Activated CD4-positive, alpha-beta T cell treated with anti-CD3 and anti-CD28 coated beads, Interleukin-2, Interleukin-6, amounts not matched to agents 100 ng/mL and 50 ng/mL, durations not matched to agents 16 hours and 8 hours (primary cell): ENCODE measurements at regions not wholly inside any gene's neighbourhood (a gene's known extent, or its start where the extent isn't known, plus 50 kb on each side); places are given as distances from the start of the nearest gene placed in this dataset.

Source experiments
- DNase-seq: peaks from one replicate; pipeline ENCODE4 v3.0.0-alpha.2; 2020

DNA sequence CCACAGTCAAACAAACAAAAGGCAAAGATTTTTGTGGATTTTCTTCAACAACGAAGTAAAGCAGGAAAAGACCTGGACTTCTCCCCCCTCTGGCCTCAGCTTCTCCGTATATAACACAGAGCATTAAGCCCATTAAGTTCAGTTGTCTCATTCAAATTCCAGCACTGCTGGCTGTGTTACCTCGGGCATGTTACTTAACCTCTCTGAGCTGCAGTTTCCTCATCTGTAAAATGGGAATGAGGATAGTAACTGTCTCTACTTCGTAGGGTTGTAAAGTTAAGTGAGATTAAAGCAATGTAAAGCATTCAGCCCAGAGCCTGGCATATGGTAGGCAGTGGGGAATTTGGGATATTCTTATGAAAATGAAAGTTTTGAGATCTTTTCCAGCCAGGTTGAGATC is 92.7 kb upstream of the SMIM23 start:
- DNase-seq = no peak

GRCh38 chr5:171693412-171693811 is 92.2 kb upstream of the SMIM23 start:
- no peak for DNase-seq

GRCh38 chr5:171695804-171696203 is 89.8 kb upstream of the SMIM23 start:
- DNase-seq = no peak

- DNase-seq = no peak
Observed at GRCh38 chr5:171697221-171698102, 88.2 kb upstream of the SMIM23 start.

DNA sequence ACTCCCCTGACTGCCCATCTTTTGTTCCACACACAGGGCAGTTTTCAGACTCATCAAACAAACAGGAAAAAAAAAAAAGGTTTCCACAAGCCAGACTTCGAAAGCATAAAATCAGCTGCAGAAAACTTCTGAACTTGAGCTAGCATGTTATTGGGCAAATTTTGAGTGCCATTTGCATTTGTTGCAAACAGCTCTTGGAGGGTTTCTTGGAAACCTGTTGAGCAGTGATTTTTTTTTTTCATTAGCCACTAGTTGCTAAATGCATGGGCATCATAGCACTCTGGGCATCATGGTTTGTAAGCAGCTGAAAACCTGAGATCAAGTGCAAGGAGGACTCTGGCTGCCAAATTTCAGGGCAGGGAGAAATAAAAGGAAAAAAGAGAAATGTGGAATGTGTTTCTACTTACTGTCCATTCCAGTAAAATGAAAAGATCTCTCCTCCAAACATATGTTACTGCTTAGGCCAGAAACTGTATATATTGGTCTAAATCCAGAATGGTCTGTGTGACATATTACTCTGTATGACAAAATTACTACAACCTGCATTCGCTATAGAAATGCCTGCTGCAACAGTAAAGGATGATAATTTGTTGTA is 85.2 kb upstream of the SMIM23 start:
- no peak for DNase-seq

DNA sequence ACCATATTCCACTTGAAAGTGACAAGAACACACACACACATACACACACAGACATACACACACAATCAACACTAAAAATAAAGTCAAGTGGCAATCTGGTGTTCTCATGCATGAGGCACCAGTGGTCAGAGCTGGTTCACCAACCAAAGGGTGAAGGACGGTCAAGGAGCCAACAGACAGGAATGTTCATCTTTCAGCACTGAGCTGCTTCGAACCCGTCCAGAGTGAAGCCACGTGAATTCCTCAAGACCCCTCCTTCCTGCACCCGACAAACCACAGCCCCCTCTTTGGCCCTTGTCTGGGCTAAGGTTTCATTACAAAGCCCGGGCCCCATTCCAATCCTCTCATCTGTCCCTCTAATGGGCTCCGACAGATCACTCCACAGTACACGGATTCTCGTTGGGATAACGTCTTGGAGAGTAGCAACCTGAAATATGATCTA is 84.5 kb upstream of the SMIM23 start:
- no peak for DNase-seq

- DNase-seq = no peak
Observed at GRCh38 chr5:171702135-171702770, 83.4 kb upstream of the SMIM23 start.

DNA sequence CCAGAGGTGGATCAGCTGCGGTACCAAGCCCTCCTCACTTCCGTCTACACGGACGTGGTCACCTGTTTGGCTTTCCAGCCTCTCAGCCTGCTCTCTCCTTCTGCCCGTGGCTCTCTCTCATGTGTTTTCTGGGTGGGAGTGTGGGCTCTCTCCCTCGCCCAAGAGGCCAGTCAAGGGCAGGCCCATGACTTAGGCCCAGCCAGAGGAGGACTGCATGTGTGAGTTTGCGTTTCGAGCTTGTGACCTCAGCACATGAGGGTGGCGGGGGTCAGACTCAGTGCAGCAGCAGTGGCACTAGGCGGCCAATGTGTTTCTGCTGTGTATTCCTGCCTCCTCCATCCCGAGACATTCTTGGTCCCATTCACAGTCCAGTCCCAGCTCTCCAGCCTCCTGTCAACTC is 82.5 kb upstream of the SMIM23 start:
- no peak for DNase-seq

GRCh38 chr5:171705036-171705435 is 80.6 kb upstream of the SMIM23 start:
- DNase-seq = no peak

- DNase-seq = no peak
Observed at GRCh38 chr5:171705830-171706468, 79.7 kb upstream of the SMIM23 start.

DNA sequence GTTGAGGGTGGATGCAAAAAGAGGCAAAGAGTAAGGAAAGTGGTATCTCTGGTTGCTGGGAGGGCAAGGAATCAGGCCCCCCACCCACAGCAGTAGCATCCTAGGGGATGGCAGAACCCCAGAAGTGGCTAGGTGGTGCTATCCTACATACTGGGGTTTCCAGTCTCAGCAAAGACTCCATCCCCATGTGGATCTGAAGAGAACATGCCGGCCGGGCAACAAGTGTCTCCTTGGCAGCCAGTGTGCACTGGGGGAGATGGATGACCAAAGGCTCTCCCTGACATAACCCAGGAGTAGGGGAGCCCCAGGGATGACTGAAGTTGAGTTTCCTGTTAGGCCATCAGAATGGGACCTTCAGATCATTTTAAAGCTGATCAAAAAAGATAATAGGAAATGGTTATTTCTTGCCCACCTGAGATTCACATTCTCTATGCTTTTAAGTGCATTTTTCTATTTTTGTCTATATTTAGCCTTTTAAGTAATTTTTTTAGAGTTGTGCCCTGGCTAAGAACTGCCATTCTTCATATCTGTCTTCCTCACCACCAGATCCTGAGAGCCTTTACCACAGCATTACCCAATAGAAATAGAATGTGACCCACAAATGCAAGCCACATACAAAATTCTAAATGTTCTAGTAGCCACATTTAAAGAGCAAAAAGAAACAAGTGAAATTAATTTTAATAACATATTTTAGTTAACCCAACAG is 78.7 kb upstream of the SMIM23 start:
- DNase-seq = no peak

- no peak for DNase-seq
Observed at GRCh38 chr5:171707442-171707792, 78.2 kb upstream of the SMIM23 start.

DNA sequence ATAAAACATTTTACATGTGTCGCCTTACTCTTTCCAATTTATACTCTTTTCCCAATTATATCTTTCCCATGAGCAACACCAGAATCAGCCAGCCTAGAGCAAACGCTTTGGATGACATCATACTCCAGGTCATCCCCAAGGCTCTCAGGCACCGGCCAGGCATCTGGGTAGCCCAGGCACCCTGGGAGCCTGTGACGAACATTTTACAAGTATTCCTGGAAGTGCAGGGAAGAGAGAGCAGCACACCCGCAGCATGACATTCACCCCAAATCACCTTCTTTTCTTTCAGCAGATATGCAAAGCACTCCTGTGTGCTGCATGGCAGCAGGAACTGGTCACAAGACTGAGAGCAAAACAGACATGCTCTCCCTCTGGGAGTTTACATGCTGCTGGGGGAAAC is 75.7 kb upstream of the SMIM23 start:
- no peak for DNase-seq

GRCh38 chr5:171710451-171711024 is 75.1 kb upstream of the SMIM23 start:
- DNase-seq = no peak

DNA sequence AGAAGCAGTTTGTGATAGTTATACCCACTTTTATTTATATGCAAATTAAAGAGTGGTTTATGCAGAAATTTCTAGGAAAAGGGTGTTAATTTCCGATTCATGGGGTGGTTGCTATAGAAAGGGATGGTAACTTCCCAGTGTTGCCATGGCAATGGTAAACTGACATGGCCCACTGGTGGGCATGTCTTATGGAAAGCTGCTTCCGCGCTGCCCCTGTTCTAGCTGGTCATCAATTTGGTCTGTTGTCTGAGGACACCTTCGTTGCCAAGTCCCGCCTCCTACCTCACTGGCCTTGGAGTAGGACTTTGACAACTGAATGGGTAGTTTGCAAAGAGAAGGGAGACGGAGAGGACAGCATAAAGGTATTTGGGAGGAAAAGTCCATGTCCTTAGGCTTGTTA is 74.0 kb upstream of the SMIM23 start:
- DNase-seq = no peak

DNA sequence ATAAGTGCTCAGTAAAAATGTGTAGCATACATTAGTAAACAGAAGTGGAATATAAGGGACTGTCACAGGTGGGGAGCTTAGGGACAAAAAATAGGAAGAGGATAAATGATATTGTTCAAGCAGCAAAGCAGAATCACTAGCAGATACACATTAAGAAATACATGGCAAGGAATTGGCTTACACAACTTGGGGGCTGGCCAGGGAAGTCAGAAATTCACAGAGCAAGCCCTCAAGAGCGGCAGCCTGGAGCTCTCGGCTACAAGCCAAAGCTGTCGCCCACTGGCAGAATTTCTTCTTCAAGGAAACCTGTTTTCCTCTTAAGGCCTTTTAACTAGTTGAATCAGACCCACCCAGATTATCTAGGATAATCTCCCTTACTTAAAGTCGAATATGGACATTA is 73.0 kb upstream of the SMIM23 start:
- DNase-seq = no peak

GRCh38 chr5:171713152-171713551 is 72.5 kb upstream of the SMIM23 start:
- no peak for DNase-seq

DNA sequence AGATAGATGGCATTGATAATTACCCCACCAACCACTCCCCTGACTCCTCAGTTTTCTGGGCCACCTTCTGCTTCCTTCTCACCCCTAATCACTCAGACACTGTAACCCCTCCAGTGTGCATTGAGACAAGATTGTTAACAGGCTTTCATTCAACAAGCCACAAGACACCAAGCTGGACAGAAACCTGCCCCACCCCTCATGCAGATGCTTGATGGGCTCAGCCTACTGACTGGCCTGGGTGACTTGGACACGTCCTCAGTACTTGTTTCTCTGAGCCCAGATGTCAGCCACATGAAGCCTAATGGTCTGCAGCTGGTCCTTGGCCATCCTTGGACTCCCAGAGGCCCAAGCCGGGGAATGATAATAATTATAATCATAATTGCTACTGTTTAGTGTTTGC is 71.4 kb upstream of the SMIM23 start:
- no peak for DNase-seq

DNA sequence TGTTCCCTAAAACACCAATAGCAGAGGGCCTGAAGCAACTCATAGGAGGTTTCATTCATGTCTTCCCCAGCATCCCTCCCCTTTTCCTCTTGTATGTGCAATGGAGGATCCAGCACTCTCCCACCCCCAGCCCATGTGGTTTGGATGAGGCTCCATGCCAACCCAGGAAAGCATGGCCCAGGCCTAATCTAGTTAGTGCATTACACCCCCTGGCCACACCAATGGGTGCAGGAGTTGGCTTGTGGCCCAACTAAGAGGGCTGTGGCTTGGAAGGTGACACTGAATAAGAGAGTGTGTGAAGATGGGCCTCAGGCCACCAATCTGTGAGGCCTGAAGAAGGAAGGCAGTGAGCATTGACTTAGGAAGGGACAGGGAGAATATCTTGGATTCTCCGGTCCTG is 70.8 kb upstream of the SMIM23 start:
- no peak for DNase-seq

DNA sequence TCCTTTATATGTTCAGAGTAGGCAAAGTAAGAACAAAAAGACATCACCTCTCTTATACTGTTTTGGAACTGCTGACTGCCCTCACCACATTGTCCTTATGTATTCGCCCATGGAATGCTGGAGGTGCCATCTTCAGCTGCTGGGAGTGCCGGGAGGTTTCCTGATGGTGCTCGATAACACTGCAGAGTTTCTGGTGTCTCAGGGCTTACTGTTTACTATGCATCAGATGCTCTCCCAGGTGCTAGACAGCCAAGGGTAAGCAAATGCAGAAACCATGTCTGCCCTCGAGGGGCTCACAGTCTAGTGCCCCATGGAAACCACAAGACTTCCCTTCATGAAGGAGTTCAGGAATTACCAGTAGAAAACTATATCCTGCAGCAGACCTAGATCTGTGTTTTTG is 70.1 kb upstream of the SMIM23 start:
- DNase-seq = no peak

DNA sequence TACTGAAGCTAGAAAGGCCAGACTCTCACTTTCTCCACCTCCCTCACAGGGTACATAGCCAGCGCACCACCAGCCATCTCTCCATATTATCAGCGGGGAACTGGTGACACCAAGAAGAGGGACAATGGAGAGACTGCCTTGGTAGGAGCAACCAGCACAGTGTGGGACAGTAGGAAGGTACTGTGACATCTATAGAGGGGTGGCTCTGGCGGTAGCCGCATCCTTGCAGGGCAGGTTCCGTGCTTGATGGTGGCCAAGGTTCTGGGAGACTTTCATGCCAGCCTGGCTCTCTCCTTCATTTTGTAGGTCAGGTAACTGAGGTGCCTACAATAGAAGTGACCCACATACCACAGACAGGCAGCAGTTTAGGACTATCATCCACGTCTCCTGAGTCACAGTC is 65.5 kb upstream of the SMIM23 start:
- no peak for DNase-seq

DNA sequence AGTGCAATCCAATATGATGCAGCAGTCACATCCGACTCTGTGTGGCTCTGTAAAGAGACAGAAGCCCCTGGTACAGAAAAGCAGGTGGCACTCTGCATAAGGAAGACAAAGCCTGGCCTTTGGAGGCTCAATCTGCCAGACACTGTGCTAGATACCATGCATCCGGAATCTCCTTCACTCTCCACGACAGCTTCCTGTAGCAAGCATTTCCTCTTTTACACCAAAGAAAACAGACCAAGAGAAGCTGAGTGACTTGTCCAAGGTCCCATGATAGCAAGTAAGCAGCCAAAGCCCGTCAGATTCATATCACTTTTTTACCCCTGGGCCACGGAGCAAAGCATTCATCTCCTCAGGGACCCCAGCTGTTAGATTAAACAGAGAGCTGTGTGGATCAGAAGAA is 64.2 kb upstream of the SMIM23 start:
- DNase-seq = no peak
